GM18498 (cell line): ENCODE measurements at regions not wholly inside any gene's neighbourhood (a gene's known extent, or its start where the extent isn't known, plus 50 kb on each side); places are given as distances from the start of the nearest gene placed in this dataset.

Experiments
- ATAC-seq: cut with Tn5 transposase; IDR thresholded peaks from one replicate; pipeline ENCODE4 v1.9.1; 2021; ENCODE audit warnings: mild to moderate bottlenecking, moderate library complexity; ENCODE audit not compliant: unreplicated experiment

DNA sequence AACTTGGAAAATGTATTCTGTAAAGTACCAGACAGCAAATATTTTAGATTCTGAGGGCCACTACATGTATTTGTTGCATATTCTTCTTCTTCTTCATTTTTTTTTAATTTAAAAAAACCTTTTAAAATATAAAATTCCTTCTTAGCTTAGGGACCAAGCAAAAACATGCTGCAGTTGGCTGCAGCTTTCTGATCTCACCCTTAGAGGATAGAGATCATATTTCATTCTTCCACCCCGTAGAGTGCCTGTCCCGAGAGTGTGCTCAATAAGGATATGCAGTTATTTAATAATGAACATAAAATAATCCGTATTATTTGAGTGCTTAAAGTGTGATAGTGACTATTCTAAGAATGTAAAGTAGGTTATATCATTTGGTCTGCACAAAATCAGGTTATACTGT is 204.2 kb upstream of the CD180 start:
- no peak for ATAC-seq

DNA sequence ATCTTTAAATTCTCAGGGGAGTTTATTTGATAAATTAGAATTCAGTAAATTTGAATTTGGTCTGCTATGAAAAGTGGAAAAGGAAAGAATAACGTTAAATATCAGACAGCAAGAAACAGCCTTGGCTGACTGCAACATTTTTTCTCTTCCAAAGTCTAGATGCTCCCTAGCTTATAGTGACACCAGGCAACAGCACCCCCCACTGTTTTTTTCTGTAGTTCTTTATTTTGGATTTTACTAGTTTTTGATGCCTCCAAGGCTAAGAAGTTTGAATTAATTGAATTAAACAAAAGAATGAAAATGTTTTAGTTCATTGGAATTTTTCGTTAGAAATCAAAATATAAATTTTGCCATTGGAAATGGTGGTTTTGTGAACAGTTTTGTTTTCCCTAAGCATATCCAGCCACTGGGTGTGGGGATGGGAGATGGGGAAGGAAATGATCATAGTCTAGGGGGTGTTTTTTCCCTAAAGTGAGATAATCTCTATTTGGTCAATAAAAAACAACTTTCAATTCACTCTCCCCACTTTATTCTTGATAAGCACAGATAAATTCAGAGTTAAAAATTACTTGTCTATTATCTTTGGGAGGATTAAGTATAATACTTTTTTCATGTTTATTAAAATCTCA is 199.3 kb upstream of the CD180 start:
- no peak for ATAC-seq

DNA sequence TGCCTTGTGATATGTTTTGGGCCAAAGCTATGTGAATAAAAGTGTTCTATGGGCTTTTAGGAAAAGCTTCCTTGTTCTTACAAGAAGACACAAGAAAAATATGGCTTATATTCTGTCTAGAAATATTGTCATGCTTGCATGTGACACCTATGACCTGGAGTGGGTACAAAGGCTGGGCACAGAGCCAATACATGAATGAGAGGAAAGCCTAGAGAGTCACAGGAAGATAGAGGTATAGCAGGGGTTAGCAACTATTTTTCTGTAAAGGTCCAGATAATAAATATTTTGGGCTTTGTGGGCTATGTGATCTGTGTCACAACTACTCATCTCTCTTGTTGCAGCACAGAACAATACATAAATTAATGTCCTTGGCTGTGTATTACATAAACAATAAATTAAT is 196.6 kb upstream of the CD180 start:
- ATAC-seq, result no peak

DNA sequence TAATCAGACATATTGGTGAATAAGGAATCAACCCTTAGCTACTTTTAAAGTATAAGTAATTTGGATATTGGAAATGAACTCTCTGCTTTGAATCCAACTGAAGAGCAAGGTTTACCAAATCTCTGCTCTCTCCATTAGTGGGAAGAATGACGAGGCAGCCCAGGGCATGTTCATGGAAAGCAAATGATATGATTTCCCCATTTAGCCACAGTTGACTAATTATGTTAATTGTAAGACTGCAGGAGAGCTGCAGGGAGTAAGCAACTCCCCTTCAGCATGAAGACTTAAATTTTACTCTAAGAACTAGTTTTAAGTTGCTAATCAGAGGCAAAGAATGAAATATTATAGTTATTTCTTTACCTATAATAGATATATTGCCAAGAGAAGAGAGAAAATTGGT is 194.3 kb upstream of the CD180 start:
- ATAC-seq, result no peak

DNA sequence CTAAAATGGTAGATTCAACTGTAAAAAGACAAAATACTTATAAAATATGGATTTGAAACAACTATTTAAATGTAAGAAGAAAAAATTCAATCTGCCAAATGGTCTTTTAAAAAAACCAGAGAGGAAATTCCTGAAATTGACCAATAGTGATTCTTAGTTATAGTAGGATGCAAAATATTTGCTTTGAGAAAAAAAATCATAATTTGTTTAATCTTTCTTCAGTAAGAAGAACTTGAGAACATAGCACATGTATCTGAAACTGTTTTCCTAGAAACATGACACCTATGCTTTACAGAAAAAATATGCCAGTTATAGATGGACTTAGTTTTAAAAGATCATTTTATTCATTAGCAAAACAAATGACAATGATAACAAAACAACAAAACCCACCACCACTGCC is 186.9 kb upstream of the CD180 start:
- no peak for ATAC-seq

DNA sequence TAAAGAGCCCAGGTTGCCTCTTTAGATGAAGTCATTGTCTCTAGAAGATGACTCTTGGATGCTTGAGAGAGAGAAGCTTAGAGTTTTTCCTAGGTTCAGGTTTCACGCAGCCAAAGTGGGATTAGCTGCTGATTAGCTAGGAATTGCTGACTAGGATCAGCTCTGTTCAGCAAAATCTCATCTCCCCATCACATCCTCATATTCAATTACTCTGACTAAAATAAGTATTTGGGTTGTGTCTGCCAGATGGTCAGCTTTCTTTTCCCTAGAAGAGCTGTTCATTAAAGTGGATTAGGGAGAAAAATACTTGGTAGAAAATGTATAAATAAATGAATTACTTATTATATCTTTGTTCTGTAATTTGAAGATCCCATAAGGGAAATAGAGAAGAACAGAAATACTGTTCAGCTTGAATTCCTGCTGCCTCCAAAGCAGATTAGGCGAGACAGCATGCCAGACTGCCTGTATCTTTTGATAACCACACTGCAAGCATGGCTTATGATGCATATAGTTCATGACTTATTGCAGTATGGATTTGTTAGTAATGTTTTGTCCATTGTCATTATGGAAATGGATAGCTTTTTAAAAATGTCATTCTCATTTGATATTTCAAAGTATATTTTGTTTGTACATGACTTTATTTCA is 184.8 kb upstream of the CD180 start:
- no peak for ATAC-seq

DNA sequence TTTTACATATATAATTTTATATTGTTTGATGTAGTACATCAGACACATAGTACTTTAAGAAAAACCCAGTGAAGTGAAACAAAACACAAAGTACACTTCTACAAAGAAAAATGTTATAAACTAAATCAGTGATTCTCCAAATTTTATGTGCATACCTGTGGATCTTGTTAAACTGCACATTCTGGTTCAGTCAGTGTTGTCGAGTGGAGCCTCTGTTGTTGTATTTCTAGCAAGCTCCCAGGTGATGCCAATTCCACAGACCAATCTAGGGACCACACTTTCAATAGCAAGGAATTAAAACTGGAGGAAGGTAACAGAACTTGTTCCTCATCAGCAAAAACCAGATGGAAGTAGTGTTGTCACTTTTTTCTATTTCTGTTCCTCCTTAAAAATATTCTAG is 183.8 kb upstream of the CD180 start:
- no peak for ATAC-seq

DNA sequence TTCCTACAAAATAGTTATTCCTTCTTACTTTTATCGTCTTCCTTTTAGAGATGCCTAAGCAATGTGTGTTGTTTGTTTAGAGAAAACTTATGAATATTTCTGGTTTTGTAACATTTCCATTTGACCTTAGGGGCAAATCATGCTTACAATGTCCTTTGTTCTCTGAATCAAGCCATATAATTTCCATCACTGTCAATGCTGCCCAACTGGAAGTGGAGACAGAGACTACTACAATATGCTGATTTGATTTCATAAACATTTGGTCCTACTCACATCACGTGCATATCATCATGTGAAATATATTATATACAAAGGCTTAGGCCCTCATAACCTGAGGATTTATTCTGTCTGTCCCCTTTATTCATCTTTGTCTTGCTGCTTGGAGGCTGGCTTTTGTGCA is 183.2 kb upstream of the CD180 start:
- ATAC-seq, result no peak

DNA sequence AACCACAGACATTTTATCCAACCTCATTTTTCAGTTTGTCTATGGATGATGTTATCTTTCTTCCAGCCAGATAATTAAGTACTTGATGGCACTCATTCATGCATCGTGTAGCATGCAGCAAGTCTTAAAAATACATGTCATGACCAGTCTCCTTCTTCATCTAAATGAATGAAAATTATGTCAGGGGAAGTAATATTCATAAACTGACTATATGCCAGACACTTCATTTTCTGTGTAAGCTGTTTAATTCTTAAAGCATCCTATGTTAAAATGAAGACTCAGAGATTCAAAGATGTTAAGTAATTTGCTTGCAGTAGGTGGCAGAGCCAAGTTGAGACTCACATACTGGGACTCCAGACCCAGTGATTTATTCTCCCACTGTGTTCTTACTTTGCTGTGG is 181.7 kb upstream of the CD180 start:
- ATAC-seq, result no peak

DNA sequence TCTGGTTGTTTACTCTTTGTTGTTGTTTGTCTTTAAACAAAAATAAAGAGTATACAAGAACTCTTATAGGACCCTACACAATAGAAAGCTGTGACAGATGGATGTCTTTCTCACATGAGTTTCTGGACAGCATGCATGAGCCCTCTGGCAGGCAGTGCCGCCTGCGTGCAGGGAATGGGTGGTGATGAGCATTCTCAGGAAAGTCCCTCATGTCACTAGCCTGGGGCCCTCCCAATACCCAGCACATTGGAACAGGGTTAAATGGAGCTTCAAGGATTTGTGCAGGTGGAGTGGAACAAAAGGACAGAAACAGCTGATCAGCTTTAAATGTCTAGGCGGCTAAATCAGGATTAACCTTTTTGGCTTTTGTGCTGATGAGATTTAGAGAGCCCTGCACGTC is 181.0 kb upstream of the CD180 start:
- ATAC-seq, result no peak

DNA sequence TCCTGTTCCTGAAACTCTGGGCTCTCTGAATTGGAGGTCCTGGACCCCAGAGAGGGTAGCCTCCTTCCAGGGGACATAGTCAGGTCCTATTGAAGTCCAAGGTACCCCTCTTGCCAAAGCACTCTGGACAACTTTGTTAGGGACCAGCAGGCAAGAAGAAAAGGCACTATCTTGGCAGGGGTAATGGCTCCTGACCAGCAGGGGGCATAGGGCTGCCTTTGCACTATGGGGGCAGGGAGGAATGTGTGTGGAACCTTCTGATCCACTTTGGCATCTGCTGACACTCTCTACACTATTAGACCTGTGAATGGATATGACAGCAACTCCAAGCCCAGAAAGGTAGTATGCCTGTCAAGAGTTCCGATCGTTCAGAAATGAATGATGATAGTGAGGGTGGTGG is 179.0 kb upstream of the CD180 start:
- no peak for ATAC-seq

DNA sequence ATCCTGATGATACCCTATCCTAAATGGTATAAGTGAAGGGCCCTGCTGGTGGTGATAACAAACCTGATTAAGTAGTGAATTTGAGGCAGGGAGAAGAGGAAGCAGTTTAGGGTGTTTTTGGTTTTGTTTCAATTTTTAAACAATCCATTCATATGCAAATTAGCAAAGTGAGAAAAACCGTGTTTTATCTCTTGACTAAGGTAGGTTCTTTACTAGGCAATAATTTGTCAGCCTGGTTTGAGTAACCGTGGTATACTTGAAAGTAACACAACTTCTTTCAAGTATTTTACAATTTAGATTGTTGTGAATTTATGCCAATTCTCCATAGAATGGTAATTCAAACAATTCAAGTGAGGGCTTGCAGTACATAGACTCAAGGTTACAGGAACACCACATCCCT is 177.8 kb upstream of the CD180 start:
- no peak for ATAC-seq

DNA sequence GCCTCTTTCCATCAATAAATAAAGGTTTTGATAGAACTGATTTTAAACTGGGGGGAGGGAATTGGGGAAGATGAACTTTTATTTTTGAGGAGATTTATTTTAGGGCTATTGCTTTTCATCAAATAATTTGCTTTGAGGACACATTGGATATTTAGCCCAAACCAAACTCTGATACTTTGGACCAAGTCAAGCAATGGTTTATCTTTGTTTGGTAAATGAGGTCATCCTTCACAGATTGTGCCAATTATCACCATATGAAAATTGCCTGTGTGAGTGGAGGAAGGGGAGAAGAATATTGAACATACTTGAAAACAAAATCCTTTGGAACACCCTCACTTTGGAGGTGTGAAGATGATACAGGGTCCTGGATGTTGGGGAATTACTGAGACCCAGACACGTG is 176.9 kb upstream of the CD180 start:
- ATAC-seq, result no peak

DNA sequence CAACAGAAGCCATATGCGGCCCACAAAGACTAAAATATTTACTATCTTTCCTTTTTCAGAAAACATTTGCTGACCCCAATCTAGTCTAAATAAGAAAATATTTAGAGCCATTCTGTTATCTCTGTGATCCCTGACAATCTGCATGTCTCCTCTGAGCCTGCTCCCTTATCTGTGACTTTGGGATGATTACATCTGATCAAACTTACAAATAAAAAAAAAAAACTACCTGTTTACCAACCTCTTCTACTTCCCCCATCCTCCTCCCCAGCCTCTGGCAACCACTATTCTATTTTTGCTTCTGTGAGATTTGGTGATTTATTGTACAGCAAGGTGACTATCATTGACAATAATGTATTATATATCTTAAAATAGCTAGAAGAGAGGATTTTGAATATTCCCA is 176.3 kb upstream of the CD180 start:
- ATAC-seq, result no peak

DNA sequence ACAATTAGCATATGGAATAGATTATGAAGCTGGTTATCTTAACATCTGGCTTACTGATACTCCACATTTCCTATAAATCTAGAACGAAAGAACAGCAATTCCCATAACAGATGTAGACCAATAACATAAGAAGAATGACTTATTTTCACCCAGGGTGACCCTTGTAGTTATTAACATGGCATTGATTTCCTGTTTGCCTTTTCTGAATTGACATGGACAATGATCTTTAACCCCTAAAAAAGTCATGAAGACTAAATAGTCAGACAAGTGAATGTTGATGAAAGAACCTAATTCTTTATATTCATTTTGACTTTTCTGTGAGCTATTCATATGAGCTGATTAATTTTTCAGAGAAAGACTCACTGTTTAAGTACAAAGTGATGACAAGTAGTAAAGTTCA is 175.3 kb upstream of the CD180 start:
- no peak for ATAC-seq

DNA sequence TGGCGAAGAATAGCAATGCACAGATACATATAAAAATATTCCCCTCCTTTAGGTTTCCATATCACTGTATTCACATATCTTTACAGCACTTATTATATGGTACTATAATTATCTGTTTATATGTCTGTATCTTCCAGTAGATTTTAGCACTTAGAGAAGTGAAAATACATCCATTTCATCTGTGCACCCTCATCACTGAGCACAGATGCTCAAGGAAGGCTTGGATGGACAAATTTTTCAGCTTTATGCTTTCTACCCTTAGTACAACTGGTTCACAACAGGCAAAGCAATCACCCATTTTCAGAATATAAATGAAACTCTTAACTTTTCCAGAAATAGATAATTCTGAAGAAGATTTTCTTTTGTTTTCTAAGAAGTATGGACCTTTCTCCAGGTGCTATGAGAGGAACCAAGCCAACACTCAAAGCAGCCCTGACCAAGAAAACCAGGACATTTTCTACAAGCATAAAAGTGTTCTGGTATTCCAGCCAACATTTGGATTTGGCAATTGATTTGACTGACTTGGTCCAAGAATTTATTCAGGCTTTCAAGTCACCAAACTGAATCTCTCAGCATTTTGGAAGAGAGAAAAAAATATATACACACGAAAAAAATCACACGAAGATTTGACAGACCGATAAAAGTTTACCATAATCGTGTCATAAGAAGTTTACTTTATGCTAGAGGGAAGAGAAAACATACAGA is 170.2 kb upstream of the CD180 start:
- ATAC-seq, result no peak

DNA sequence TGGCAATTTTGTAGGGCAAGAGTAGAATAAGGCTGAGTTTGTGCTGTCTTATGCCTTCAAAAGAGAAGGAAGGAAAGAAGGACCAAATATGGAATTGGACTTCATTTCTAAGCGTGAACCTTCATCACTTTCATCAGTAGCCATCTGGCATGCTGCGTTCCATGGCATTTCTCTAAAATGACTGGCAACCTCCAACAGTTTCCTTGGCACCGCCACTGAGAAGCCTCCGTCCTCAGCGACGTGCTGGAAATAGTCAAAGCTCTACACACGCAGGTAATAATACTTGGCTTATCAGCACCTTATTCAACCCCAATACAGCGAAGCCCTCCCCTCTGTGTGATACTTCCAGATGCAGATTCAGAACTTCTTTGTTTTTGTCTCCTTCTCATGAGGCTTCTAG is 169.7 kb upstream of the CD180 start:
- no peak for ATAC-seq

DNA sequence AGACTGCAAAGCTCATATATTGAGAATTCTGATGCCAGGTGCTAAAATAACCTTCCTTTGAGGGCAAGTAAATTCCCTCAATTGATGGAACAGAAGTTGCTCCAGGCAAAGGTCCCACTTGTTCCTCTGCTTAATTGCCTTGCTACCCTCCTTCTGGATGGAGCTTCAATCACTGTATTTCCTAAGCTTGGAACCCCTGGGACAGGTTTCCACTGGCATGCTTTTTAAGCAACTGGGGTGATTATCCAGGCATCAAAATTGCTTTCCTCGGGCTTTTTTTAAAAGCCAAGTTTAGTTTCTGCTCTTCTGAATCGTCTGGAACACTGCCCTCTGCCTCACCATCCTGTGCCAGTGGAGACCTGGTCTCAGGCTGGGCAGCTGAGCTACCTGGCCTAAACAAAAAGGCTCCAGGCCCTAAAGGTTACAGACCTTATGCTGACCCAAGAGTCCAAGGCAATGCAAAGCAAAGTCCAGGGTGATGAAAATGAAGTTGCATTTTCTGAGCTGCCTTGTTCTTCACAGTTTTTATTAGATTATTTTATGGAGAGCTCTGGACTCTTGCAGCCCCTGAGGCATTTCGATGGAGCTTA is 167.9 kb upstream of the CD180 start:
- no peak for ATAC-seq

DNA sequence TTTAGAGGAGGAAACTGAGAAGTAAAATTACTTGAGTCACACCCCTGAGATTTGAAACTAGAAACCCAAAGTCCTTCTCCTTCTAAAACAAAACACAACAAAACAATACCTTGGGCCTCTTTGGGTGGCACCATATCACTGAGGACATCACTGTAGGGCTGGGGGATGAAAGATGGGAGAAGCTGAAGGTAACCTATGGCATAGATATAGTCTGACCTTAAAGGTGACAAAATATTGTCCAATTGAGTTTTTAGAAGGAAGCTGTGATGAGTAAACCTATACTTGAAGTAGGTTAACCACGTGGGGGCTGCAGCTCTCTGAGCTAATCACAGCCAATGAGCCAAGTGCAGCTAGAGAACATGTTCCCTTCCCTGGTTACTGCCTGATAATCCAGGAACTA is 167.4 kb upstream of the CD180 start:
- no peak for ATAC-seq

DNA sequence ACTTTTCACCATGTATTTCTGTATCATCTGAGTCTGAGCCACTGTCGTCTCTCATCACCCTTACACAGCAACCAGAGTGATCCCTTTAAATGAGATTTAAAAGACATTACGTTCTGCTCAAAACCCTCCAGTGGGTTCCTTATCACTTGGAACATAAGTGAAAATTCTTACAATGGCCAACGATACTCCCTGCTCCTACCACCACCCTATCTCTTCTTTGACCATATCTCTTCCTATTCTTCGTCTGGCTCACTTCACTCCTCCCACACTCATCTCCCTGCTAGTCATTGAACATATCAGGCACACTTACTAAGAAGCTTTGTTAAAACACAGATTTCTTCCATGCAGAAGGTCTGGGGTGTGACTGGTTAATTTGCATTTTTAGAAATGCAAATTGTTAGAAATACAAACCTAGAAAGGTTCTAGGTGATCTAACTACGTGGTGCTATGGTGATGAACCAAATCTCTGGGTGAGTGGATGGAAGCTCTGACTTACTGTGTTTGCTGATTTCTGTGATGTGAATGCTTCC is 166.6 kb upstream of the CD180 start:
- ATAC-seq, result no peak

DNA sequence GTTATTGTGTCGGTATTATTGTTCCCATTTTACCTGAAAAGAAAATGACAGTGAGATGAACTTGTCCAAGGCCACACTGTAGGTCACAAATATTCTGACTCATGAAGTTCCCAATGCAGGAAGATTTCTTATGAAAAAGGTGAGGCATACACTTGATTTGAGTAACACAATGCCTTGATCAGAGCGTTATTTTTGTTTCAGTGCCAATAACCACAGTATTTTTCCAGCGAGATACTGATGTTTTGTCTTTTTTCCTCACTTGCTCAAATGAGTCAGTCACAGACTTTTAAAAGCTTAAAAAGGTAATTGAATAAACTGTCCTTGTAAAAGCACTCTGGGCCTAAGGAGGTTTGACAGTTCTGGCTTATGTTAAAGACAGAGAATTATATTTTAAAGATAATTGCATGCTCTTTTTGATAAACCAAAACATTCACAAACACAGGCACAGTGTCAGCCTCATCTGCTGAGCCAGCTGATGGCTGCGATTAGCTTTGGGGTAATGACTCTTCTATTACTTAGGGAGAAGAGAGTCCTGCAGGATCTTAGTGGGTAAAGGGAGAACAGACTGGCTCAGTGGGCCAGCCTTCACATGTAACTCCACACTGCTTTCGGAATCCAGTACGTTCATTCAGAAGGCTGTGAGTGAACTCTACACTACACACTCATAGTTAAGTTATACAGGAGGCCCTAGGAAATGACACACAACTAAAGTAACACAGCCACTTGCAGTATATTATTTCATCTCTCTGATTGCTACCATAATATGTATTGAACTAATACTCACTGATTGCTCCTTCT is 165.5 kb upstream of the CD180 start:
- no peak for ATAC-seq
